GM12878 (cell line): ENCODE measurements at regions not wholly inside any gene's neighbourhood (a gene's known extent, or its start where the extent isn't known, plus 50 kb on each side); places are given as distances from the start of the nearest gene placed in this dataset.

Experiments used
- ATAC-seq: fragments of 200-7000 bp; cut with Tn5 transposase; 3 replicates; pipeline ENCODE4 v1.9.1; 2020; ENCODE audit warnings: mild to moderate bottlenecking, moderate library complexity
- BruUV-seq: library from RNA; stranded (reverse); fragments of 400-500 nt; replicated peaks from 2 replicates; lab custom pipeline; 2021; lab: Mats Ljungman, UMichigan
- CTCF ChIA-PET: fragments of 300-600 bp; sonication (Branson Sonifier 250); formaldehyde crosslinking; extraction: SDS; loops from one replicate; lab custom pipeline; 2021; ENCODE audit warnings: inconsistent platforms; lab: Yijun Ruan, JAX
- POLR2A ChIA-PET: fragments of 350-600 bp; formaldehyde crosslinking; extraction: SDS; loops from one replicate; lab custom pipeline; 2021; ENCODE audit warnings: inconsistent platforms; lab: Charles Lee
- RAD21 ChIA-PET: fragments of 300-600 bp; sonication (Branson Sonifier 250); formaldehyde crosslinking; loops from one replicate; lab custom pipeline; 2023; ENCODE audit warnings: antibody characterized with exemption; ENCODE audit not compliant: unreplicated experiment; lab: Charles Lee
- SMC1A ChIA-PET: fragments of 300-600 bp; sonication (Branson Sonifier 250); formaldehyde crosslinking; loops from one replicate; lab custom pipeline; 2023; ENCODE audit not compliant: unreplicated experiment, uncharacterized antibody; lab: Charles Lee
- DNase-seq: peaks from one replicate; pipeline ENCODE4 v3.0.0-alpha.2; 2011; ENCODE audit warnings: low read depth, low spot score
- FAIRE-seq: peaks from 3 replicates; lab custom pipeline; 2011; peaks lifted over from hg19 to GRCh38; lab: Jason Lieb, UNC
- H2AFZ ChIP-seq: 2 replicates; pipeline ENCODE4 v1.6.0; 2011; ENCODE audit warnings: low read depth, low read length, control low read depth; ENCODE audit not compliant: control insufficient read depth
- H3K27ac ChIP-seq: 2 replicates; pipeline ENCODE4 v1.5.1; 2011; ENCODE audit warnings: control low read depth; ENCODE audit not compliant: control insufficient read depth, insufficient read depth
- H3K27me3 ChIP-seq, 2 experiments: replicated peaks in 1 of 2; 2 replicates each; pipeline versions ENCODE4 v1.6.0 to v1.6.1; 2011; ENCODE audit warnings: low read length in 1 of 2; ENCODE audit not compliant: control insufficient read depth in 2 of 2, insufficient read depth in 2 of 2
- H3K36me3 ChIP-seq, 2 experiments: 2 replicates each; pipeline ENCODE4 v1.5.1; 2011; ENCODE audit warnings: low read length in 1 of 2; ENCODE audit not compliant: control insufficient read depth in 2 of 2, insufficient read depth in 2 of 2
- H3K4me1 ChIP-seq: 2 replicates; pipeline ENCODE4 v1.6.1; 2011; ENCODE audit warnings: mild to moderate bottlenecking, low read length, moderate library complexity, mixed read lengths; ENCODE audit not compliant: control insufficient read depth, insufficient read depth
- H3K4me2 ChIP-seq: 2 replicates; pipeline ENCODE4 v1.6.0; 2011; ENCODE audit warnings: control low read depth; ENCODE audit not compliant: control insufficient read depth, insufficient read depth
- H3K4me3 ChIP-seq: fragments of 200-600 bp; sonication (generic); 2 replicates; pipeline ENCODE4 v1.5.1; 2016
- H3K79me2 ChIP-seq: 2 replicates; pipeline ENCODE4 v1.6.0; 2011; ENCODE audit warnings: low read length; ENCODE audit not compliant: control insufficient read depth, insufficient read depth
- H3K9ac ChIP-seq: 2 replicates; pipeline ENCODE4 v1.8.0; 2011; ENCODE audit warnings: low read length, control low read depth, mixed read lengths; ENCODE audit not compliant: control insufficient read depth, insufficient read depth
- H3K9me3 ChIP-seq: replicated peaks from 3 replicates; pipeline ENCODE4 v1.5.1; 2011; ENCODE audit warnings: mild to moderate bottlenecking, low read length; ENCODE audit not compliant: control insufficient read depth, insufficient read depth
- H4K20me1 ChIP-seq: 2 replicates; pipeline ENCODE4 v1.6.0; 2011; ENCODE audit not compliant: control insufficient read depth, insufficient read depth
- IKZF2 ChIP-seq, 2 experiments: fragments of 450-650 bp; IDR thresholded peaks; 2 replicates each; pipeline ENCODE4 v1.6.1; 2017; ENCODE audit warnings: mild to moderate bottlenecking in 2 of 2, moderate library complexity in 2 of 2
- PML ChIP-seq: IDR thresholded peaks from 2 replicates; pipeline ENCODE4 v1.6.1; 2012; ENCODE audit warnings: low read length, inconsistent platforms
- SP1 ChIP-seq: IDR thresholded peaks from one replicate; pipeline ENCODE4 v1.6.1; 2011; ENCODE audit warnings: low read depth, low read length
- TARDBP ChIP-seq: IDR thresholded peaks from 2 replicates; pipeline ENCODE4 v1.6.1; 2016; ENCODE audit warnings: borderline replicate concordance
- ZNF217 ChIP-seq: fragments of 450-650 bp; IDR thresholded peaks from 2 replicates; pipeline ENCODE4 v1.6.1; 2017; ENCODE audit warnings: antibody characterized with exemption, mild to moderate bottlenecking
- ZNF24 ChIP-seq: fragments of 450-650 bp; IDR thresholded peaks from 2 replicates; pipeline ENCODE4 v1.6.1; 2017; ENCODE audit warnings: antibody characterized with exemption, mild to moderate bottlenecking
- WGBS: methylation state at CpG from one replicate; pipeline ENCODE4 v1.1.6; 2016; ENCODE audit warnings: low lambda C conversion rate; ENCODE audit not compliant: insufficient replicate concordance, insufficient coverage; ENCODE audit errors: missing lambda C conversion rate; 5-methylcytosine and 5-hydroxymethylcytosine counted together
- in situ Hi-C: fragments of 300-500 bp; cut with MboI; formaldehyde crosslinking; loops from 9 replicates; pipeline ENCODE4 v1.14.3; 2018; ENCODE audit warnings: mixed read lengths
- intact Hi-C: fragments of 100-400 bp; cut with micrococcal nuclease; formaldehyde crosslinking; loops from one replicate; pipeline ENCODE4 v1.14.2; 2022; ENCODE audit not compliant: unreplicated experiment
- TF ChIP-seq, protein P1 (sequence below), 3 experiments: IDR thresholded peaks in 2 of 3; conservative IDR thresholded peaks in 1 of 3; 2 replicates each; pipeline ENCODE4 v1.5.1; 2011; ENCODE audit warnings: low read depth in 3 of 3, low read length in 3 of 3, mild to moderate bottlenecking in 3 of 3, control low read depth in 2 of 3, moderate library complexity in 2 of 3, inconsistent platforms in 1 of 3, mixed read lengths in 1 of 3; ENCODE audit not compliant: control insufficient read depth in 2 of 3, insufficient read depth in 1 of 3; ENCODE audit errors: extremely low read depth in 1 of 3
- TF ChIP-seq, protein P2 (sequence below): fragments of 450-650 bp; IDR thresholded peaks from 2 replicates; pipeline ENCODE4 v1.6.1; 2016; ENCODE audit warnings: mild to moderate bottlenecking
- TF ChIP-seq, protein P3 (sequence below): fragments of 150-350 bp; IDR thresholded peaks from 2 replicates; pipeline ENCODE4 v1.6.1; 2014; ENCODE audit warnings: mild to moderate bottlenecking, low read depth, low read length
- TF ChIP-seq, protein P4 (sequence below): IDR thresholded peaks from 2 replicates; pipeline ENCODE4 v1.6.1; 2012; ENCODE audit warnings: low read depth, low read length, improper control_type of control experiment
- TF ChIP-seq, protein P5 (sequence below): fragments of 450-650 bp; conservative IDR thresholded peaks from 2 replicates; pipeline ENCODE4 v1.6.1; 2017; ENCODE audit warnings: mild to moderate bottlenecking, moderate library complexity
- TF ChIP-seq, protein P6 (sequence below): IDR thresholded peaks from 2 replicates; pipeline ENCODE4 v1.6.1; 2012; ENCODE audit warnings: low read depth, low read length, improper control_type of control experiment
- TF ChIP-seq, protein P7 (sequence below): fragments of 450-650 bp; formaldehyde crosslinking; IDR thresholded peaks from 2 replicates; pipeline ENCODE4 v1.4.0; 2022; ENCODE audit warnings: mild to moderate bottlenecking, moderate library complexity

DNA sequence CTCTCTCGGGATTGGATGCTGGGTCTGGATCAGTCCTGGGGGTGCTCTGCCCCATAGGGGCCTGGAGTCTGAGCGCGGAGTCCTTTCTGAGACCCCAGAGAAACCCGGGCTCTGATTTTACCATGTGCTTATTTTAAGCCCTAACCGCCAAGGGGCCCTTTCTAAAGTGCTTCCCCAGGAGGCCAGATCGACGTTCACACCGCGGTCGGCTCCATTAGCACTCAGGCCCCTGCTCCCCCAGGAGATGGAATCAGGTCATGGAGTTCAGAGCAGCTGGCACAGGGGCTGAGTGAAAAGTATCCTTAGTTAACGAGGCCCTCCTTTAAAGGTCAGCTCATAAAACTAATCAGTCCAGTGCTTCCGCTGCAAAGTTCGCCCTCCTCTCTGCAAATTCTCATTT lies 159.4 kb upstream of the COBL start:
- no peak for ATAC-seq
- WGBS, result 72% methylated on average over 13 of the region's 13 CpGs
- Histone ChIP-seq H4K20me1 (no peaks in the 10 kb centered on the region), H3K9me3 (no peaks in the 10 kb centered on the region; the same call in 2 of the 3 replicates), H3K4me3 (no peak overlapping the region), H3K79me2 (no peaks in the 10 kb centered on the region), H3K4me2 (no peak overlapping the region), H3K27me3 (no peaks in the 10 kb centered on the region), H3K36me3 (no peaks in the 10 kb centered on the region), H3K9ac (no peak overlapping the region), H2AFZ (no peak overlapping the region), H3K4me1 (no peaks in the 10 kb centered on the region), H3K27ac (no peak overlapping the region)
- CTCF ChIA-PET, result no interaction called here
- no peak for FAIRE-seq
- intact Hi-C loops (no loop called here), in situ Hi-C loops (no loop called here)
- SMC1A ChIA-PET, result no interaction called here
- RAD21 ChIA-PET, result no interaction called here
- no peak for DNase-seq
- POLR2A ChIA-PET, result no interaction called here
- no TSS peak for BruUV-seq
- TF ChIP-seq, protein P1, sequence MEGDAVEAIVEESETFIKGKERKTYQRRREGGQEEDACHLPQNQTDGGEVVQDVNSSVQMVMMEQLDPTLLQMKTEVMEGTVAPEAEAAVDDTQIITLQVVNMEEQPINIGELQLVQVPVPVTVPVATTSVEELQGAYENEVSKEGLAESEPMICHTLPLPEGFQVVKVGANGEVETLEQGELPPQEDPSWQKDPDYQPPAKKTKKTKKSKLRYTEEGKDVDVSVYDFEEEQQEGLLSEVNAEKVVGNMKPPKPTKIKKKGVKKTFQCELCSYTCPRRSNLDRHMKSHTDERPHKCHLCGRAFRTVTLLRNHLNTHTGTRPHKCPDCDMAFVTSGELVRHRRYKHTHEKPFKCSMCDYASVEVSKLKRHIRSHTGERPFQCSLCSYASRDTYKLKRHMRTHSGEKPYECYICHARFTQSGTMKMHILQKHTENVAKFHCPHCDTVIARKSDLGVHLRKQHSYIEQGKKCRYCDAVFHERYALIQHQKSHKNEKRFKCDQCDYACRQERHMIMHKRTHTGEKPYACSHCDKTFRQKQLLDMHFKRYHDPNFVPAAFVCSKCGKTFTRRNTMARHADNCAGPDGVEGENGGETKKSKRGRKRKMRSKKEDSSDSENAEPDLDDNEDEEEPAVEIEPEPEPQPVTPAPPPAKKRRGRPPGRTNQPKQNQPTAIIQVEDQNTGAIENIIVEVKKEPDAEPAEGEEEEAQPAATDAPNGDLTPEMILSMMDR (IDR thresholded peaks at IDR 0.05 in 2 of 3, conservative IDR thresholded peaks at IDR 0.05 in 1 of 3; ENCODE audit: control insufficient read depth in 2 of 3, extremely low read depth in 1 of 3, insufficient read depth in 1 of 3, low read depth in 3 of 3, low read length in 3 of 3), result no peak
- TF ChIP-seq TARDBP, result no peak
- no peak for TF ChIP-seq IKZF2 (IDR thresholded peaks at IDR 0.05)
- TF ChIP-seq SP1, result no peak
- TF ChIP-seq, protein P2, sequence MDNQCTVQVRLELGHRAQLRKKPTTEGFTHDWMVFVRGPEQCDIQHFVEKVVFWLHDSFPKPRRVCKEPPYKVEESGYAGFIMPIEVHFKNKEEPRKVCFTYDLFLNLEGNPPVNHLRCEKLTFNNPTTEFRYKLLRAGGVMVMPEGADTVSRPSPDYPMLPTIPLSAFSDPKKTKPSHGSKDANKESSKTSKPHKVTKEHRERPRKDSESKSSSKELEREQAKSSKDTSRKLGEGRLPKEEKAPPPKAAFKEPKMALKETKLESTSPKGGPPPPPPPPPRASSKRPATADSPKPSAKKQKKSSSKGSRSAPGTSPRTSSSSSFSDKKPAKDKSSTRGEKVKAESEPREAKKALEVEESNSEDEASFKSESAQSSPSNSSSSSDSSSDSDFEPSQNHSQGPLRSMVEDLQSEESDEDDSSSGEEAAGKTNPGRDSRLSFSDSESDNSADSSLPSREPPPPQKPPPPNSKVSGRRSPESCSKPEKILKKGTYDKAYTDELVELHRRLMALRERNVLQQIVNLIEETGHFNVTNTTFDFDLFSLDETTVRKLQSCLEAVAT, result no peak
- TF ChIP-seq, protein P3, sequence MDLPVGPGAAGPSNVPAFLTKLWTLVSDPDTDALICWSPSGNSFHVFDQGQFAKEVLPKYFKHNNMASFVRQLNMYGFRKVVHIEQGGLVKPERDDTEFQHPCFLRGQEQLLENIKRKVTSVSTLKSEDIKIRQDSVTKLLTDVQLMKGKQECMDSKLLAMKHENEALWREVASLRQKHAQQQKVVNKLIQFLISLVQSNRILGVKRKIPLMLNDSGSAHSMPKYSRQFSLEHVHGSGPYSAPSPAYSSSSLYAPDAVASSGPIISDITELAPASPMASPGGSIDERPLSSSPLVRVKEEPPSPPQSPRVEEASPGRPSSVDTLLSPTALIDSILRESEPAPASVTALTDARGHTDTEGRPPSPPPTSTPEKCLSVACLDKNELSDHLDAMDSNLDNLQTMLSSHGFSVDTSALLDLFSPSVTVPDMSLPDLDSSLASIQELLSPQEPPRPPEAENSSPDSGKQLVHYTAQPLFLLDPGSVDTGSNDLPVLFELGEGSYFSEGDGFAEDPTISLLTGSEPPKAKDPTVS, result no peak
- TF ChIP-seq, protein P4, sequence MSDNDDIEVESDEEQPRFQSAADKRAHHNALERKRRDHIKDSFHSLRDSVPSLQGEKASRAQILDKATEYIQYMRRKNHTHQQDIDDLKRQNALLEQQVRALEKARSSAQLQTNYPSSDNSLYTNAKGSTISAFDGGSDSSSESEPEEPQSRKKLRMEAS, result no peak
- TF ChIP-seq, protein P5, sequence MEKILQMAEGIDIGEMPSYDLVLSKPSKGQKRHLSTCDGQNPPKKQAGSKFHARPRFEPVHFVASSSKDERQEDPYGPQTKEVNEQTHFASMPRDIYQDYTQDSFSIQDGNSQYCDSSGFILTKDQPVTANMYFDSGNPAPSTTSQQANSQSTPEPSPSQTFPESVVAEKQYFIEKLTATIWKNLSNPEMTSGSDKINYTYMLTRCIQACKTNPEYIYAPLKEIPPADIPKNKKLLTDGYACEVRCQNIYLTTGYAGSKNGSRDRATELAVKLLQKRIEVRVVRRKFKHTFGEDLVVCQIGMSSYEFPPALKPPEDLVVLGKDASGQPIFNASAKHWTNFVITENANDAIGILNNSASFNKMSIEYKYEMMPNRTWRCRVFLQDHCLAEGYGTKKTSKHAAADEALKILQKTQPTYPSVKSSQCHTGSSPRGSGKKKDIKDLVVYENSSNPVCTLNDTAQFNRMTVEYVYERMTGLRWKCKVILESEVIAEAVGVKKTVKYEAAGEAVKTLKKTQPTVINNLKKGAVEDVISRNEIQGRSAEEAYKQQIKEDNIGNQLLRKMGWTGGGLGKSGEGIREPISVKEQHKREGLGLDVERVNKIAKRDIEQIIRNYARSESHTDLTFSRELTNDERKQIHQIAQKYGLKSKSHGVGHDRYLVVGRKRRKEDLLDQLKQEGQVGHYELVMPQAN, result no peak
- no peak for TF ChIP-seq ZNF217
- TF ChIP-seq, protein P6, sequence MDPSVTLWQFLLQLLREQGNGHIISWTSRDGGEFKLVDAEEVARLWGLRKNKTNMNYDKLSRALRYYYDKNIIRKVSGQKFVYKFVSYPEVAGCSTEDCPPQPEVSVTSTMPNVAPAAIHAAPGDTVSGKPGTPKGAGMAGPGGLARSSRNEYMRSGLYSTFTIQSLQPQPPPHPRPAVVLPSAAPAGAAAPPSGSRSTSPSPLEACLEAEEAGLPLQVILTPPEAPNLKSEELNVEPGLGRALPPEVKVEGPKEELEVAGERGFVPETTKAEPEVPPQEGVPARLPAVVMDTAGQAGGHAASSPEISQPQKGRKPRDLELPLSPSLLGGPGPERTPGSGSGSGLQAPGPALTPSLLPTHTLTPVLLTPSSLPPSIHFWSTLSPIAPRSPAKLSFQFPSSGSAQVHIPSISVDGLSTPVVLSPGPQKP, result no peak
- TF ChIP-seq PML, result no peak
- no peak for TF ChIP-seq ZNF24
- TF ChIP-seq, protein P7, sequence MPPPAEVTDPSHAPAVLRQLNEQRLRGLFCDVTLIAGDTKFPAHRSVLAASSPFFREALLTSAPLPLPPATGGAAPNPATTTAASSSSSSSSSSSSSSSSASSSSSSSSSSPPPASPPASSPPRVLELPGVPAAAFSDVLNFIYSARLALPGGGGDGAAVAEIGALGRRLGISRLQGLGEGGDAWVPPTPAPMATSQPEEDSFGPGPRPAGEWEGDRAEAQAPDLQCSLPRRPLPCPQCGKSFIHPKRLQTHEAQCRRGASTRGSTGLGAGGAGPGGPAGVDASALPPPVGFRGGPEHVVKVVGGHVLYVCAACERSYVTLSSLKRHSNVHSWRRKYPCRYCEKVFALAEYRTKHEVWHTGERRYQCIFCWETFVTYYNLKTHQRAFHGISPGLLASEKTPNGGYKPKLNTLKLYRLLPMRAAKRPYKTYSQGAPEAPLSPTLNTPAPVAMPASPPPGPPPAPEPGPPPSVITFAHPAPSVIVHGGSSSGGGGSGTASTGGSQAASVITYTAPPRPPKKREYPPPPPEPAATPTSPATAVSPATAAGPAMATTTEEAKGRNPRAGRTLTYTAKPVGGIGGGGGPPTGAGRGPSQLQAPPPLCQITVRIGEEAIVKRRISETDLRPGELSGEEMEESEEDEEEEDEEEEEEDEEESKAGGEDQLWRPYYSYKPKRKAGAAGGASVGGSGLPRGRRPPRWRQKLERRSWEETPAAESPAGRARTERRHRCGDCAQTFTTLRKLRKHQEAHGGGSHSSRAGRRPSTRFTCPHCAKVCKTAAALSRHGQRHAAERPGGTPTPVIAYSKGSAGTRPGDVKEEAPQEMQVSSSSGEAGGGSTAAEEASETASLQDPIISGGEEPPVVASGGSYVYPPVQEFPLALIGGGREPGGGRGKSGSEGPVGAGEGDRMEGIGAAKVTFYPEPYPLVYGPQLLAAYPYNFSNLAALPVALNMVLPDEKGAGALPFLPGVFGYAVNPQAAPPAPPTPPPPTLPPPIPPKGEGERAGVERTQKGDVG (CRISPR knock-in tag), result no peak
